HL-60 (cell line): ENCODE measurements at regions not wholly inside any gene's neighbourhood (a gene's known extent, or its start where the extent isn't known, plus 50 kb on each side); places are given as distances from the start of the nearest gene placed in this dataset.

Experiments
- DNase-seq, 2 experiments: peaks; one replicate each; pipeline ENCODE4 v3.0.0-alpha.2; 2010 to 2020; ENCODE audit warnings: low read depth in 1 of 2, low spot score in 1 of 2
- H3K27ac ChIP-seq: fragments of 250-450 bp; sonication (Bioruptor Pico); replicated peaks from 2 replicates; pipeline ENCODE4 v1.5.1; 2020; ENCODE audit warnings: mild to moderate bottlenecking, moderate library complexity
- H3K27me3 ChIP-seq: fragments of 250-450 bp; sonication (Bioruptor Pico); 2 replicates; pipeline ENCODE4 v1.5.1; 2021; ENCODE audit warnings: mild to moderate bottlenecking, moderate library complexity; ENCODE audit not compliant: insufficient read depth, poor library complexity, severe bottlenecking
- H3K4me3 ChIP-seq: replicated peaks from 2 replicates; pipeline ENCODE4 v1.5.1; 2011; ENCODE audit warnings: mild to moderate bottlenecking, control low read depth, low read length; ENCODE audit not compliant: insufficient read depth
- GABPA ChIP-seq: IDR thresholded peaks from 2 replicates; pipeline ENCODE4 v1.6.1; 2012; ENCODE audit warnings: low read depth
- POLR2AphosphoS5 ChIP-seq: IDR thresholded peaks from 2 replicates; pipeline ENCODE4 v1.6.1; 2012; ENCODE audit warnings: low read depth
- TF ChIP-seq, protein P1 (sequence below): IDR thresholded peaks from one replicate; pipeline ENCODE4 v1.5.1; 2011; ENCODE audit warnings: low read length, control low read depth, inconsistent platforms; ENCODE audit not compliant: insufficient read depth

DNA sequence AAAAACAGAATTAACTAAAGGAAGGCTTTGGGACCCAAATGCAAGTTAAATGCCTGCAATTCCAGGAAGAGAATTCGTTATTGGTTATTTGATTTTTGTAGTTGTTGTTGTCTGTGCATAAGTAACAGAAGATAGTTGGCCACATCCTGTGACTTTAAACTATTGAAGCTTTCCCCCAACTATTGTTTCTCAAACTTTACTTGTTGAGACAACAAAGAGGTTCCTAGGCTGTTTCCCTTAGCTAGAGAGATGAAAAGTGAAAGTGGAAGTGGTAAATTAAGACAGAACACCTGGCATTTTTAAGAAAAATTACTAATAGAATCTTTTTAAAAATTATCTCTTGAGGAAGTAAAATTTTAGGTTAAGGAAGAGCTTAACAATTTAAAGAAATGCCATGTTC lies 525.2 kb downstream of the PKHD1 start:
- H3K27ac ChIP-seq = no peak overlapping the region
- H3K27me3 ChIP-seq = no peaks in the 10 kb centered on the region
- DNase-seq = no peak
- TF ChIP-seq POLR2AphosphoS5 (no peak), GABPA (no peak)
- TF ChIP-seq, protein P1, sequence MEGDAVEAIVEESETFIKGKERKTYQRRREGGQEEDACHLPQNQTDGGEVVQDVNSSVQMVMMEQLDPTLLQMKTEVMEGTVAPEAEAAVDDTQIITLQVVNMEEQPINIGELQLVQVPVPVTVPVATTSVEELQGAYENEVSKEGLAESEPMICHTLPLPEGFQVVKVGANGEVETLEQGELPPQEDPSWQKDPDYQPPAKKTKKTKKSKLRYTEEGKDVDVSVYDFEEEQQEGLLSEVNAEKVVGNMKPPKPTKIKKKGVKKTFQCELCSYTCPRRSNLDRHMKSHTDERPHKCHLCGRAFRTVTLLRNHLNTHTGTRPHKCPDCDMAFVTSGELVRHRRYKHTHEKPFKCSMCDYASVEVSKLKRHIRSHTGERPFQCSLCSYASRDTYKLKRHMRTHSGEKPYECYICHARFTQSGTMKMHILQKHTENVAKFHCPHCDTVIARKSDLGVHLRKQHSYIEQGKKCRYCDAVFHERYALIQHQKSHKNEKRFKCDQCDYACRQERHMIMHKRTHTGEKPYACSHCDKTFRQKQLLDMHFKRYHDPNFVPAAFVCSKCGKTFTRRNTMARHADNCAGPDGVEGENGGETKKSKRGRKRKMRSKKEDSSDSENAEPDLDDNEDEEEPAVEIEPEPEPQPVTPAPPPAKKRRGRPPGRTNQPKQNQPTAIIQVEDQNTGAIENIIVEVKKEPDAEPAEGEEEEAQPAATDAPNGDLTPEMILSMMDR = no peak
- no peak overlapping the region for H3K4me3 ChIP-seq
